ENCODE measurements at regions not wholly inside any gene's neighbourhood (a gene's known extent, or its start where the extent isn't known, plus 50 kb on each side); places are given as distances from the start of the nearest gene placed in this dataset.
A peak's percentile ranks its signal among the peaks of the same experiment; 100 is the strongest.
"Not testable (repeated sequence)": the region's sequence is repeated elsewhere in the genome, so short reads cannot be mapped to it uniquely, and the experiment has no call there.

DNA sequence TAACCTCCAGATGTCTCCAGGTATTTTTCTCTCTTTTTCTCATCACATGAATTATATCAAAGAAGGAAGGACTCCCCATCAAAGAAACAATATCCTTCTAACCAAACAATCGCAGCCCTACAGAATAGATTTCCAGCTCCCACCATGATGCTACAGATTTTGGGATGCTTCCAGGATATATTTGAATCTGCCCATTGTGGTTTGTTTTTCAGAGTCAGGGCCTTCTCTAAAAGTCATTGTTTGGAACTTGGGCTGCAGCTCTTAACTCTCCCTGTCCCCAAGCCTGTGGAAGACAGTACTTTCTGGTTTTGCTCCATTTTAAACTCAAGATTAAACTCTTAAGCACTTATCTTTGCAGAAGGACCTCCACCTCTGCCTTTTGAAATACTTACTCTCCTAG, 223.2 kb downstream of the PMAIP1 start:
- DNase-seq, result no peak

DNA sequence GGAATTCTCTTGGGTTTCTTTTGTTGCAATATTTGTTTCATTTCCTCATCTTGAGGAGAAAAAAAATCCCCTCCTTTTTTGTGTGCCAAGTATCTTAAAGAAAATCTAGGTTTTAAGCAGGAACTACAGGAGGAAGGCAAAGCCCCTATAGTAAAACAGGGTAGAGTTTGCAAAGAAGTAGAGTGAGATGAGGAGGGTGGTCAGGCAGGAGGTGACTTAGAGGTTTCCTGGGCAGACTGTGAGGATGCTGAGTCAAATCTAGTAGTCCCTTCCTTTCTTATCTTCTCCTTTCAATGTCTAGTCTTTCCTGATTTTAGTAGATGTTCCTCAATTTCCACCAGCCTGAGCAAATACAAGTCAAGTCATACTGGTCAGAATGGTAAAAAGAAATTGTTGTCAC, 222.5 kb downstream of the PMAIP1 start:
- DNase-seq, result no peak

DNA sequence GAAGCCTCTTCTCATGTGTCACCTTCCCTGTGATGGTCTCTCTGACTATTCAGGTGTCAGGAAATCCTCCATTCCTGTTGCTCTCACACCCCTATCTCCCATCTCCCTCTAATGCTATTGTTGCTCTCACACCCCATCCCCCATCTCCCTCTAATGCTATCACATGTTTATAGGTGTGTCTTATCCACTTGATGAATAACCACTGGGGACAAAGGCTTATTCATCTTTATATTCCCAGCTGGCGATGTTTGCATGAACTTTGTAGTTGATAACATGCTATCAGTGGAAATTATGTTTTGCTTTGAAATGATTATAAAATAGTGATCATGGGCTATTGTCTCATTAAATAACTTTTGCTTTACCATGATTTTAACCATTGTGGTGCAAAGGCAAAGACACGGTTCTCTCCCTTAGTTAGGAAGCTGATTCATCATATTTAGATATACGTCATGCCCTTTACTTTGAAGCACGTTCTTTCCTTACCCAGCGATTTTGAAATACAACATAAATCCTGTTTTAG, 220.5 kb downstream of the PMAIP1 start:
- no peak for DNase-seq

DNA sequence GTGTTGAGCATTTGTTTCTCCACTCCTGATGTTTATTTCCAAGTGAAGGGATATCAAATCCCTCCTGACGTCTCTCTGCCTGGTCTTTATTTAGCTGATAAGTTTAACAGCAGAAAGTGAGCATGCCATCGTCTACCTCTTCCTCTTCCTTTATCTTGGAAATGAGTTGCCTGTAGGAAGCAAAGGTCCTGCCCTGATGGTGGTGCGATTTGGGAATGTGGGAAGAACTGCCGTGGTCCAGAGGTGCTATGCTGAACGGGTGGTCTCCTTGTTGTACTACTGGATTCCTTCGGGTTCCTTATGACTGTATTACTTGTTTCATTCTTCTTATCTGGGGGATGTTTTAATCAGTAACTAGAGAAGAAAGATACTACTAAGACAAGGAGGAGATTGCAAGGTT, 217.5 kb downstream of the PMAIP1 start:
- DNase-seq, result no peak

DNA sequence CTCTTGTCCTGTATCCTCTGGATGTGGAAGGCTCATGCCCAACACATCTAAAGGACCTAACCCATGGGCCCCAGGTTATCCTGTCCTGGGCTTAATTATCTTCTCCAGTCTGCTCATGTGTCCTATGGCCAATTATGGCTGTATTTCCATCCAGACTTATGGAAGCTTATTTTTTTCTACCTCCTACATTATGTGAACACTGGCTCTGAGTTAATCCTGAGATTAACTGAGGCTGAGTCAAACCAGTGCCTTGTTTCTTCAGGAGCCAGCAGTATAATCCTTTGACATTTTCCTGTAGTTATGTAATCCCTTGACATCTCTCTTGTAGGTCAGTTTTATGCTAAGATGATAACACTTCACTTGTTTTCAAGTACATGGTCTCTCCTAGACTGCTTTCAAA, 213.6 kb downstream of the PMAIP1 start:
- DNase-seq, result no peak

DNA sequence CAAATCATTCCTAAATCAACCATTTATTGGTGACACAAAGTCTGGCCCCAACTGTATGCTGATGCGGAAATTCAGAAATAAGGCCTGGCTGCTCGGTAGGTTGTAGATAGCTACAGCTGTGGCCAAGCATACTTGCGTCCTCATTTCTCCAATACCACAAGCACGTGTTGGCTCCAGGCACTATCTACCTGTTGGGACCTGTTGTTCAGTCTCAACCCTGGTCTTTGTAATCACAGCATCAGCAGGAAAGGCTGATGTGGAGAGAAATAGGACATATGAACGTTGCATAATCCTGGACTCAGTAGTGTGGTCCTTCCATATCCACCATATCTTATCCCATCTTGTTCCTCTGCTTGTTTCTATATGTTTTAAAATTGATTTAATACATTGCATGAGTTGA, 212.6 kb downstream of the PMAIP1 start:
- DNase-seq, result no peak

DNA sequence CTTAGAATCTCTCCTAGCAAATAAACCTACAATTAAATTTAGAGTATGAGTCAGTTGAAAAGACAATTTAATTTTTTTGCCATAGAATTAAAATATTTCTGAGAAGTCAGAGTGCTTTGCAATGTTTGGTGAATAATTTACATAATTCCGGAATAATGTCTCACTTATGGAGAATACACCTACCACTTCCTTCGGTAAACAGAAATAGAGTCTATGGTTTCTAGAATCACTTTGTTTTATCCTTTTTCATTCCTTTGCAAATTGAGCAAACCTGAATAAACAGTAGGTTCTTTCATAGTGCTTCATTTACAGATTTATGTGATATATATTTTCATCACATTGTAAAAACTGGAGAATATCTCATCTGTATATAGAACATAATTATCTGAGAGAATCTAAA, 211.7 kb downstream of the PMAIP1 start:
- DNase-seq, result no peak

DNA sequence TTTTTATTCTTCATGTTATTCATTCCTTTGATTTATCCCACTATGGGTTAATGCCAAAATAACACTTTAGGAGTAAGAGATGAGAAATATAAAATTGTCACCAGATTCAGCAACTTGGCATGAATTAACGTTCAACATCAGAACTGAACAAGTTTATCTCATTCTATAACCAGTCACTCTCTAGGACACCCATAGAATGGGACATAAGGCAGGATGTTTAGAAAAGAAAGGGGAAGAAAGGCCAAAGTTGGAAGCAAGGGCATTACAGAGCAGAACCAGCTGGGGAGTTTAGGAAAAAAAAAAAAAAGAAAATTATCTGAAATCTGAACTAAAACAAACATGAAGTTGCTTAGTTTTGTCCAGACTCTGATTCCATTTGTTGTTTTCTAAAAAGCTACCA, 211.0 kb downstream of the PMAIP1 start:
- DNase-seq, result no peak

DNA sequence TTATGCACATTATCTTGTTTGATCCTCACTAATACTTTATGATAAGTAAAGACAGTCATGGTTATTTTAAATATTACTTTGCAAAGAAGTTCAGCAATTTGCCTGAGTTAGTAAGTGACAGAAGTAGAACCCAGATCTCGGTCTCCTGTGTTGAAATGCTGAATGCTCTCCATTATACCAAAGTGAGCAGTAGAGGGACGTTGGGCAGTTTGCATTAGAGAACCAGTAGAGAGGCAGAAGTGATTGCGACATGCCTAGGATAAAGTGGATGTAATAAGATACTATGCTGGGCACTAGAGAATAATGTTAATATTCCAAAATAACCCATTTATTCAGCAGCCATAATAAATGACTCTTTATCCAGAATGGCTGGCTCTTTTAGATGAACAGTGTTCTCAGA, 201.0 kb downstream of the PMAIP1 start:
- no peak for DNase-seq

DNA sequence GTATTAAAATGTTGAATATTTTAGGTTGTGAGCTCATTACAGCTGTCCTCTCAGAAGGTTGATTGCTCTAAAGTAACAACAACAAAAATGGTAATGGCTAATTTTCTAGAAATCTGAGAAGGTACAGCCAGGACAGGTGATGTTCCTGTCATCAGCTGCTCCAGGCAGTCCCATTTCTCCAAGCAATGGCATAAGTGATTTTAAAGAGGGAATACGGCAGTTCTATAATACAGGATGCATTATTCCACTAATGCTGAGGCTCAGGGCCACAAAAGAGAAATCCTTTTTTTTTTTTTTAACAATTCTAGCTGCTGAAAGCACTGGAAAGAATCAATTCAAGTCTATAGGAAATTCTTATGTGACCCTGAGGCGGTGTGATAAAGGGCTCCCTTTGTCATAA, 199.9 kb downstream of the PMAIP1 start:
- no peak for DNase-seq

DNA sequence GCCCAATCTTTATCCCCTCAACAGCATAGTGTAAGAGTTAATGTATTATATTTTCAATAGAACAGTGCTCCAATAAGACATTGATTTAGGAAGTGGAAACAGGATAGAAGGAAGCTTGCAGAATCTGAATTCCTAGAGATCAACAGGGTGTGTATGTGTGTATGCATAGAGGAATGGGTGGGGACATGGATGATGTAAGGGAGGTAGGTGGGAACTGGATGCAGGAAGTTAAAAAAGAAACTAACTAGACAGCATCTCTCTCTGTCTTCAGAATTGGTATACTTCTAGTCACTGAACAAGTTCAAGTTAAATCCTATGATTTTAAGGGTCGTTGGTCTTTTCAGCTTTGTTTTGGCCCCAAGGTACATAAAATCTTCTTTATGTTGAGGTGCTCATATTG, 196.6 kb downstream of the PMAIP1 start:
- DNase-seq, result peak in 1 of 2 experiments; percentile 1

DNA sequence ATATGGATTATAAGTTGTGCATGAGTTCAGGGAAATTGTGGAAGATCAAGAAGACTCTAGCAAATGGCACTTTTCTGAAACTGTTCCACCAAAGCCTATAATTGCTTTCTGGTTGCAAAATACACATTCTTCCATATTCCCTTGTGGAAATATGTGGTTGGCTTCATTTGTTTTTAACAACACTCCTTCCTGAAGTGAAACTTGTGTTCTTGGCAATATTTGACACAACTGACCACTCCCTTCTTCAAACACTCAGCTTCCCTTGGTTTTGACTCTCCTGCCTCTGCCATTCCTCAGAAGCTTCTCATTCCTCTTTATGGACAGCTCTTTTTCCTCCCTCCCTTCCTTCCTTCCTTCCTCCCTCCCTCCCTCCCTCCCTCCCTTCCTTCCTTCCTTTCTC, 192.3 kb downstream of the PMAIP1 start:
- no peak for DNase-seq

DNA sequence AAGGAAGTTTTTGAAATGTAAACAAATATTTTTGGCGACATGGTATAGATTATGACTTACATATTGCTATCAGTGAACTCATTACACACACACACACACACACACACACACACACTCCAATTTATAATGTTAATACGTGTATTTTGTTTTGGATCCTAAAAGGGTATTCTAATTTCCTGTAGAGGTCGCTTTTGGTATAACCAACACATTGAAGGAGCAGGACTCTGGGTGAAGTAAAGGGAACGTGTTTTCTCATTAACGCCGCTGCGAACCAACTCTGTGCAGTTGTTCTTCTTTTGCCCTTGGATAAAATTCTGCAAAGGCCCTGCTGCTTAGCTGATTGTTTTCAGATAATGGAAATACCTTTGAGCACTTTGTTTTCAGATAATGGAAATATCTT, 190.4 kb downstream of the PMAIP1 start:
- DNase-seq, result no peak

DNA sequence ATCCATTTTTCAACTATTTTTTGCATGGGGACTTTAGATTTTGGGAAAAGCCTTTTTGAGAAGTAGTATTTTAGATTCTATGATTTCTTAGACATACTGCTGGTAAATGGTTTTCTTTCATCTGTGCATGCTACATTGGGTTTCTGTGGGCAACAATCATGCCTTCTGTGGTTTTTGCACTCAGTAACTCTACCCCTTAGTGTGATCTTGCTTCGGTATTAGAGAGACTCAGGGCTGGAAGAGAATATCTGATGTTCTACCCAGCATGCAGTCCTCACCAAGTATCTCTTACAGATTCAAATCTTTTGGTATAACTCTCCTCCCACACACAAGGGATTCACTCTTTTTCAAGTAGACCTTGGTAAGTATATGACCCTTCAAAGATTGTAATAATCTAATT, 183.0 kb downstream of the PMAIP1 start:
- no peak for DNase-seq

DNA sequence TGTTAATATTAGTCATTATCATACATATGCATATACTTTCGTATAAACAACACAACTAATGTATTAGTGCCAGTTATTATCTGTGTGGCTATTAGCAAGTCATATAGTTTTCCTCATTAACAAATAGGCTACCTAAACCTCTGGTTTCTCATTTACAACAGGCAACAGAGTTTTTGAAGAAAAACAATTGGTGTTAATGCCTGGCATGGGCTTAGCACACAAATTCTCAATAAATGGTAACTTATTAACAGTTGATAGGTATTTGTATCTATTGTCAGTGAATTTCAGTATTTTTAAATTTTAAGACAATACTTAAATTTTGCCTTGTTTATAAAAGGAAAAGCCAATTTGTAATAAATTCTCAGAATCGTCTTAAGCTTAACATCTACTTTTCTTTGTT, 182.5 kb downstream of the PMAIP1 start:
- DNase-seq, result no peak

DNA sequence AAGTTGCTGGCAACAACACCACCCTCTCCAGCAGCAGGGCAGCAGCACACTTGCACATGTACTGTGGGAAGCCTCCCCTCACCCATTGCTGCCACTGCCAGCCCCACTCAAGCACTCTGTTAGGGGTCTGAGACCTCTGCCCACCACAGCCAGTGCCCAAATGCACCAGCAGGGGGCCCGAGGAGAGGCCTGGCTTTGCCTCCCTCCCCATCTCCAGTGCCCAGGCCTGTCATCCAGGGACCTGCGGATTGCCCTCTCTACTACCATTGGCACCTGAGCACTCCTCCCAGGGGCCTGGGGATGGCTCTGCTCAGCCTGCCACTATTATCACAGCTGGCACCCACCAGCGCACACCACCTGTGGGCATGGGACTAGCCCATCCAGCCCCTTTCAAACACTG, 175.7 kb downstream of the PMAIP1 start:
- no peak for DNase-seq

DNA sequence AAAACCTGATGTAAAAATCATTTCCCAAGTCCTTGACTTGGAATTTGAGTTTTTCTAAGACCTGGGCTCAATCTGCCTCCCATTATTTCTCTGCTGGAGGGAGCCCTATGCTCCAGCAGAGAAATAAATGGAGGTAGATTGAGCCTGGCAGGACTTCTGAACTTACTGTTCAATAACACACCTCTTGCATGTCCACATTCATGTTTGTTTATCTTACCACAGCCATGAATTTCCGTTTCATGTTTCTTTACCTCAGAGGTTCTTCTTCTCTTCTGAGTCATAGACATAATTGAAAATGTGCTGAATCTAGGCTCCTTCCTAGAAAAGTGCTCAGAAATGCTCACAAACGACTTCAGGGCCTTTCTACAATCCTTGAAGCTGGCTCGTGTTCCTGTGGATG, 170.8 kb downstream of the PMAIP1 start:
- no peak for DNase-seq

DNA sequence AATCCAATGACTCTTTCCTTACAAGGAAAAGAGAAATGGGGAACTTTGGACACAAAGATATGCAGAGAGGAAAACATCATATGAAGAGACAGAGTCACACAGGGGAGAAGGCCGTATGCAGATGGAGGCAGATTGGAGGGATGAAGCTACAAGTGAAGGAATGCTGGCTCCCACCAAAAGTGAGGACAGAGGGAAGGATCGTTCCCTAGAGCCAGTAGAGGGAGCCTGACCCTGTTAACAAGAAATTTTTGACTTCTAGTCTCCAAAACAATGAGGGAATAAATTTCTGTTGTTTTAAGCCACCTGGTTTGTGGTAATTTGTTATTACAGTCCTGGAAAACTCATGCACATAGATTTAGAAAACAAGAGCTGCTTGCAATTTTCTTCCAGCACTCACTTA, 169.3 kb downstream of the PMAIP1 start:
- DNase-seq, result no peak

DNA sequence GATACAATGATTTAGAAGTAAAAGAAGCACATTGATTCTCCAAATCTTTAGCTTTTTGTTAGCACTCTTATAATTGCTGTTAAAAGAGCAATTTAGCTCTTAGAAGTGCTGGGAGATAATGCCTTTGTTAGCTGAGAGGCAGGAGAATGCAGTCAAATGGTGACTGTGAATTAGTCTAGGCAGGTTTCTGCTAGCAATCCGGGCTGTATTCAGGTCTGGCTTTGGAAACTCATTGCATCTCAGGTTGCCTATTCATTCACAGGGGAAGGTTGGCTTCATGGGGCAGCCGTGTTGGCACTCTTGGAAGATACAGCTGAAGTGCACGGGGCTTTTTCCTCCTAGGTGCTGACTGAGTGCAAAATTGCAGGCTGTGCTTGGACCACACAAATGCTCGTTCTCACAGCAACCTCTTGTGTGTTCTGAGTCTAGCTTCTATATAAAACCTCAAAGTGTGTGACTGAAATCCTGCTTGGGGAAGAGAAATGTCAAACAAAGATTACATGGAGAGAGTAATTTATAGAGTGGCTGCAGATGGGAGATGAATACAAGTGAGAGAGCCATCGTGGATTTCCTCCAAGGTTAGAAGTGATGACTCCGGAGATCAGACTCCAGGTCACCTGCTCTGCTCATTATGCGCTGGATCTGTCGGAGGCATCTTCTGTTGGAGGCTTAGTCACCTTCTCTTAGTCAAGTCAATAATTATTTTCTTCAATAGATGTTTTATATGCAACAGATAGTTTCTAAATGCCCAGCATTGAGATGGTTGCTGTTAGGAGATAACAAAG, 167.8 kb downstream of the PMAIP1 start:
- DNase-seq, result no peak

DNA sequence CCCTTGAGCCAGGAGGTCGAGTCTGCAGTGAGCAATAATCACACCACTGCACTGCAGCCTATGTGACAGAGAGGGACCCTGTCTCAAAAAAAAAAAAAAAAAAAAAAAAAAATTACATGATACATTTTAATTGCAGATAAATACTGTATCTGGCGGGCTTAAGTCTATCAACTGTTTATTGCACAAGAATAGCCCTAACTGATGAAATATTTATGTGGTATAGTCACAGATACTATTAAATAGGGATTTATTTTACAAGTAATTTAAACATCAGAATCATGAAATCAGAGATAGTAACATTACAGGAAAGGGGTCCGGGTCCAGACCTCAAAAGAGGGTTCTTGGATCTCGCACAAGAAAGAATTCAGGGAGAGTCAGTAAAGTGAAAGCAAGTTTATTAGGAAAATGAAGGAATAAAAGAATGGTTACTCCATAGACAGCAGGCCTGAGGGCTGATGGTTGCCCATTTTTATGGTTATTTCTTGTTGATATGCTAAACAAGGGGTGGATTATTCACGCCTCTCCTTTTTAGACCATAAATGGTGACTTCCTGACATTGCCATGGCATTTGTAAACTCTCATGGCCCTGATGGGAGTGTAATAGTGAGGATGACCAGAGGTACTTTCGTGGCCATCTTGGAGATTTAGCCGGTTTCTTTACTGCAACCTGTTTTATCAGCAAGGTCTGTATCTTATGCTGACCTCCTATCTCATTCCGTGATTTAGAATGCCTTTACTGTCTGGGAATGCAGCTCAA, 166.6 kb downstream of the PMAIP1 start:
- no peak for DNase-seq

DNA sequence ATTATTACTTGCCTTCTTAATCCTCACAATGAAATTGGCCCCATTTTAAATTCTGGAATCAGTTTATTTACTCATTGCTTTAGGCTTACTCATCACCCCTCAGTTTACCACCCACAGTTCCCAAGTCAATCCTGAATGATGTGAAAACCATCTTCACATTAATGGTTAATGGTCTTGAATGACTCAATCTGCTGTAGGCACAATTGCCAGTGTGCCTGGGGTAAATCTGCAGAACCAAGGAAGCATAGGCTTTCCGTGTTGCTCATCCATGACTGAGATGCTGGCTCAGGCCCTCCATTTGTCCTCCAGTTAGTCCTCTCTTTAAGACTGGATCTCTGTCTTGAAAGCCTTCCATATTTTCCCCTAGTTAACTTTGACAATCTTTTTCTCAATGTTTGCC, 164.5 kb downstream of the PMAIP1 start:
- DNase-seq, result no peak

DNA sequence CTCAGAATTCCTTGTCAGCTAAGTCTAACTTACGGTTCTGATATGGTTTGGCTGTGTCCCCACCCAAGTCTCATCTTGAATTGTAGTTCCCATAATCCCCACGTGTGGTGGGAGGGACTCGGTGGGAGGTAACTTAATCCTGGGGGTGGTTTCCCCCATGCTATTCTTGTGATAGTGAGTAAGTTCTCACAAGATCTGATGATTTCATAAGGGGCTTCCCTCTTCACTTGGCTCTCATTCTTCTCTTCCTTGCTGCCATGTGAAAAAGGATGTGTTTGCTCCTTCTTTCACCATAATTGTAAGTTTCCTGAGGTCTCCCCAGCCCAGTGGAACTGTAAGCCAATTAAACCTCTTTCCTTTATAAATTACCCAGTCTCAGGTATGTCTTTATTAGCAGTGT, 163.0 kb downstream of the PMAIP1 start:
- DNase-seq, result not testable (repeated sequence)

DNA sequence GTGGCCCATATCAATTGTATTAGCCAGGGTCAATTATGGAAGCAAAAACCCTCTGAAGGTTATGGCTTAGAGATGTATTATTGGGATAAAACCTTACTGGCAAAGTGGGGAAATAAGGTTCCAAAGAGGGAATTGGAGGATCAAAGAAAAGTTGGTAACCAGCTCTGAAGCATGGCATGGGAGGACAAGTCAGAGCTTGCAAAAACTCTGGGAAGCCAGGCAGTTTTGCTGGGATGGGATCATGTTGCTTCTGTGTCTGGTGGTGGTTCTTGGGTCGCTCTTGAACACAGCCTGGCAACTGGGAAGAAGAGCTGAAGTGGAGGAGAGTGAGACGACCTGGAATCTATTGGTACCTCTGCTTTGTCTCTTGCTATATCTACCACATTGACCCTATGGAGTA, 162.6 kb downstream of the PMAIP1 start:
- no peak for DNase-seq

DNA sequence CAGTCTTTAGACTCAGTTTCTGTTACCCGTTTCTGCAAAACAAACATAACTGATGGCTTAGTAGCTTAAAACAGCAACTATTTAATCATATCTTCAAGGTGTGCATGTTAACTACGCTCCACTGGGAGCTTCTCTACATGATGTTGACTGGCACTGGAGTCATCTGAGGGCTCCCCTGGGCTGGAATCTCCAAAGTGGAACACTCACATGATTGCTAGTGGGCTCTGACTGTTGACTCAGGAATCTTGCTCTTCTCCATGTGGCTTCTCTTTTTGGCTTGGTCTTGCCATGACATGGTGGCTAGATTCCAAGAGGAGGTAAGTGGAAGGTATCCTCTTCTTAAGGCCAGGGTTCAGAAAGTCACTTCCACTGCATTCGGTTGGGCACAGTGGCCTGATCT, 160.8 kb downstream of the PMAIP1 start:
- no peak for DNase-seq

DNA sequence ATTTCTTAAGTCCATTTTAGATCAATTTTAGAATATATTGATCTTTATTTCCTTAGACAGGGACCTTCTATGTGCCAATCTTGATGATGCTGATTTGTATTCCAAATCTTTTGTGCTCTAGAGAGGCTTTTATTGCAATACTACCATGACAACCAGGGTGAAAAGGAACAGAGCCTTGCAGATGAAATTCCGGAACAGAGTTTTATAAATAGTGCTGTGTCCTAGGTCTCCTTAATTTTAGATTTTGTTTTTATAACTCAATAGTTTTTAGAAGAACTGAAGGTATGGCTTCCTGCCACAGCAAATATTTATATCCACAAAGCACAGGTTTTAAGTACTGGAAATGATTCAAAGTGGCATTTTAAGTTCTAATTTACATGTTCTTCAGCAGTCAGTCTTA, 160.2 kb downstream of the PMAIP1 start:
- no peak for DNase-seq

Data from SW 1271 (cell line).